GM18951 (cell line): ENCODE measurements at regions not wholly inside any gene's neighbourhood (a gene's known extent, or its start where the extent isn't known, plus 50 kb on each side); places are given as distances from the start of the nearest gene placed in this dataset.
"Not testable (repeated sequence)": the region's sequence is repeated elsewhere in the genome, so short reads cannot be mapped to it uniquely, and the experiment has no call there.

Experiments used
- POLR2A ChIP-seq: IDR thresholded peaks from 4 replicates; pipeline ENCODE4 v1.6.1; 2011; ENCODE audit warnings: mild to moderate bottlenecking; ENCODE audit not compliant: insufficient read length, insufficient read depth; ENCODE audit errors: extremely low read depth
- in situ Hi-C: fragments of 300-500 bp; cut with MboI; formaldehyde crosslinking; loops from one replicate; pipeline ENCODE4 v1.12.0; 2022; ENCODE audit warnings: low sequenced_read_pairs, mixed read lengths, inconsistent platforms; ENCODE audit not compliant: unreplicated experiment

- in situ Hi-C loops: no loop called here
- no peak for TF ChIP-seq POLR2A
Measured at GRCh38 chr7:68789597-68789996, 808.7 kb upstream of the AUTS2 start.

DNA sequence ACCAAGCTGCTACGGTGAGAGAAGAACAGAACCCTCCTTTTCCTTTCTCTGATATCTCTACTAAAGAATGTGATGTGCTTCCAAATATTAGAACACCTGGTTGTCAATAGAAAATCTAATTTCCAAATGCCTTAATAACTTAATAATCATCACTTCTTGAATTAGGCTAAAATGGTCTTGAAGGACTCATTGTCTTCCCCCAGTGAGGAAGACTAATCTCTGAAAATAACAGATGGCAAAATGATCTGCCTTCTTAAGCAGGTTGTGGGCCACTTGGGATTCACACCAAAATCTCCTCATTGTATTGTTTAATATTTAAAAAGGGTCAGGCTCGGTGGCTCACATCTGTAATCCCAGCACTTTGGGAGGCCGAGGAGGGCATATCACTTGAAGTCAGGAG, 805.9 kb upstream of the AUTS2 start:
- TF ChIP-seq POLR2A: no peak

GRCh38 chr7:68793513-68793912, 804.8 kb upstream of the AUTS2 start:
- TF ChIP-seq POLR2A: no peak
- in situ Hi-C loops: no loop called here

More for the DNA sequence above, 805.9 kb upstream of the AUTS2 start:
- in situ Hi-C loops: no loop called here

- no peak for TF ChIP-seq POLR2A
Measured at GRCh38 chr7:68800316-68800715, 798.0 kb upstream of the AUTS2 start.

GRCh38 chr7:68805159-68805558, 793.1 kb upstream of the AUTS2 start:
- TF ChIP-seq POLR2A: no peak
- in situ Hi-C loops: no loop called here

More at GRCh38 chr7:68800316-68800715, 798.0 kb upstream of the AUTS2 start:
- in situ Hi-C loops: no loop called here

GRCh38 chr7:68807666-68808065, 790.6 kb upstream of the AUTS2 start:
- in situ Hi-C loops: no loop called here
- TF ChIP-seq POLR2A: no peak

- TF ChIP-seq POLR2A: no peak
- in situ Hi-C loops: no loop called here
Measured at GRCh38 chr7:68813551-68814080, 784.7 kb upstream of the AUTS2 start.

GRCh38 chr7:68816491-68816890, 781.8 kb upstream of the AUTS2 start:
- TF ChIP-seq POLR2A: no peak
- in situ Hi-C loops: no loop called here

GRCh38 chr7:68820321-68820720, 778.0 kb upstream of the AUTS2 start:
- in situ Hi-C loops: no loop called here
- no peak for TF ChIP-seq POLR2A

GRCh38 chr7:68821846-68822245, 776.4 kb upstream of the AUTS2 start:
- in situ Hi-C loops: no loop called here
- TF ChIP-seq POLR2A: no peak

DNA sequence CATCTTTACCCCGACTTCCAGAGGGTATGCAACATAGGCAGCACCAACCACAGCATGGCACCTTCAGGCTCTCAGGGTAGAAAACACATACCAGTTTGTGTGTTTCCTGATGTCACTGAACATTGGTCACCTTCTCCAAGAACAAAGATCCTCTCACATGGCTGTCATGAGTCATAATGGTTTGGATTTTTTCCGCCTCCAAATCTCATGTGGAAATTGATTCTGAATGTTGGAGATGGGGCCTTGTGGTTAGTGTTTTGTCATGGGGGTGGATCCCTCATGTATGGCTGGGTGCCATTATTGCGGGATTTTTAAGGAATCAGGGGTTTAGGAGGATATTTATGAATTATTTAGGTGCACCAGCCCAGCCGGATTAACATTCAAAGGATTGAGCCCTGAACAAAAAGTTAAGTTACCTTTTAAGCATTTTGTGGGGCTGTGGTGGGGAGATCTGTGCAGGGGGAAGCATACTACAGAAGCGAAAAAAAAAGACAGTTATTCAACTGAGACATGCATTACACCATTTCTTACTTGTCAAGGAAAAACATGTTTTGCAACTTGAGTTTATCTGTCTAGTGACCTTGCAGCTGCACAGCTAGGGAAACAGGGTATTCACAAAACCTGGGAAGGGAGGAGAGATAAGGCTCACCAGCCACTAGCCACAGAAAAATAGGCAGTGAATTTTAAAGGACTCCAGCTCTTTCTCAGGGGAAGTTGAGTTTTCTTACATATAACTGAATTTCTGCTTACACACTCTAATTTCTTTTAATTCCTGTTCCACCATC, 774.1 kb upstream of the AUTS2 start:
- in situ Hi-C loops: no loop called here
- no peak for TF ChIP-seq POLR2A

DNA sequence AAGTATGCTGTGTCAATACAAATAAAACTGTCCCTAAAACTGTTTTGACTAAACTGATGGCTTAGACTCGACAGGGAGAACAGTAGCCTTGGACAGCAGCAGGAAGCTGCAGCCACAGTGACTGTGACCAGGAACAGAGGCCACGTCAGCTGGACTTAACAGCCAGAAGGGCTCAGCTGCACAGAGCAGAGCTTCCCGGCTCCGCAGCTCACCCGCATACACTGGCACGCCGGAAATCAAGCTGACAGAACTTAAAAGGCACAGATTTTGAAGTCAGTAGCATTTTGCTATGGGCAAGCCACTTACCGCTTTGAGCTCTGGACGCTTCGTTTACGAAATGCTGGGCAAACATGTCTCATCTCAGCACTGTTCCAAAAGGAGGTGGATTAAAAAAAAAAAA, 769.7 kb upstream of the AUTS2 start:
- in situ Hi-C loops: no loop called here

GRCh38 chr7:68833422-68833821, 764.9 kb upstream of the AUTS2 start:
- TF ChIP-seq POLR2A: no peak
- in situ Hi-C loops: no loop called here

More for the DNA sequence above, 769.7 kb upstream of the AUTS2 start:
- TF ChIP-seq POLR2A: no peak

DNA sequence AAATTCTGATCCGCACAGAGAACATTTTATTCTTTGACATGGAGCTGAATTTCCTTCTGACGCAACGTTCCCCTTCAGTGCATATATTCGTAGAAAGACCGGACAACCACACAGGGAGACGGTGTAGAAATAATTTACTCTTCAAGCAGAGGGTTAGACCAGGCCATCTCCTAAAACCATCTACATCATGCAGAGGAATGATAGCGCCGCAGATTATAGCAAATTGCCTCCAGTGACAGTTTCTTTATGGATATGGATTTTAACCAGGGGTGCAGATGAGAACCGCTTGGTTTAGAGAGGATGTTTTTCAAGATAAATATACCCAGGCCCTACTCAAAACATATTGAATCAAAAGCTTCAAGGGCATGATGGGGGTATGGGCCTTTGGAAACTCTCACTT, 759.3 kb upstream of the AUTS2 start:
- no peak for TF ChIP-seq POLR2A
- in situ Hi-C loops: no loop called here

DNA sequence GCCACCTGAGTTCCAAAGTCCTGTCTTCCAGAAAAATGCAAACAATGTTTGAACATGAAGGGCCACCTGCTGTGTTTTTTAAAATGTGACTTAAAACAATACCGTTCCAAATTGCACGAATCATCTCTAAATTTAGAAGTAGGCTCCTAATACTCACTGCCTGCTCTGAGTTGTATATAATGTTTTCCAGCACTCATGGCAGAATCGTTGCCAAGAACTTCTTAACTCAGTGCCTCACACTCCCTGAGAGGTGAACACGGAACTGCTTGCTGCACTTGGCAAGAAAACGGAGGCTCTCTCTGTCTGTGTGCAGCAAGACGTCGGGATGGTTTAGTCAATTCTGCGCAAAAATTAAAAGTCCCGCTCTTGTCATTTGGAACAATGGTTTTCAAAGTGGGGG, 757.3 kb upstream of the AUTS2 start:
- no peak for TF ChIP-seq POLR2A
- in situ Hi-C loops: no loop called here

DNA sequence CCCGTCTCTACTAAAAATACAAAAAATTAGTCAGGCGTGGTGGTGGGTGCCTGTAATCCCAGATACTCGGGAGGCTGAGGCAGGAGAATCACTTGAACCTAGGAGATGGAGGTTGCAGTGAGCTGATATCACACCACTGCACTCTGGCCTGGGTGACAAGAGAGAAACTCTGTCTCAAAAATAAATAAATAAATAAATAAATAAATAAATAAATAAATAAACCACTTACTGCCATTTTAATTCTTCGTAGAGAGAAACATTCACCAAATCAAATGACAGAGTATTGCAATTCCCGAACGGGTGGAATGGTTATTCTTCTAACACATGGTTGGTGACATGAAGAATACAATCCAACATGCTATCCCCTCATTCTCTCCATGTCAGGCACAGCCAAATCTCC, 754.3 kb upstream of the AUTS2 start:
- in situ Hi-C loops: not testable (repeated sequence)
